Neuron (in vitro differentiated cells): ENCODE measurements at regions not wholly inside any gene's neighbourhood (a gene's known extent, or its start where the extent isn't known, plus 50 kb on each side); places are given as distances from the start of the nearest gene placed in this dataset.

Source experiments
- H2AFZ ChIP-seq: one replicate; pipeline ENCODE4 v1.6.1; 2013; ENCODE audit warnings: low read depth, mild to moderate bottlenecking, inconsistent platforms, low read length, moderate library complexity
- H3K27me3 ChIP-seq: one replicate; pipeline ENCODE4 v1.6.1; 2013; ENCODE audit warnings: low read length; ENCODE audit not compliant: insufficient read depth
- H3K36me3 ChIP-seq: one replicate; pipeline ENCODE4 v1.6.1; 2013; ENCODE audit warnings: low read length; ENCODE audit not compliant: insufficient read depth
- H3K4me1 ChIP-seq: one replicate; pipeline ENCODE4 v1.6.1; 2013; ENCODE audit warnings: low read length; ENCODE audit not compliant: insufficient read depth
- H3K4me3 ChIP-seq: 2 replicates; pipeline ENCODE4 v1.5.1; 2013; ENCODE audit warnings: mild to moderate bottlenecking, low read length, moderate library complexity
- H3K9me3 ChIP-seq: one replicate; pipeline ENCODE4 v1.6.1; 2013; ENCODE audit warnings: low read length

GRCh38 chr4:107269175-107269574 lies 233.1 kb upstream of the DKK2 start:
- H3K4me3 ChIP-seq, result no peak overlapping the region
- H3K4me1 ChIP-seq, result no peaks in the 10 kb centered on the region
- no peaks in the 10 kb centered on the region for H3K9me3 ChIP-seq
- H3K27me3 ChIP-seq, result no peaks in the 10 kb centered on the region
- H3K36me3 ChIP-seq, result no peaks in the 10 kb centered on the region
- no peak overlapping the region for H2AFZ ChIP-seq

GRCh38 chr4:107265859-107266258 lies 229.7 kb upstream of the DKK2 start:
- H3K36me3 ChIP-seq, result no peaks in the 10 kb centered on the region
- no peaks in the 10 kb centered on the region for H3K9me3 ChIP-seq
- H2AFZ ChIP-seq, result no peak overlapping the region
- no peak overlapping the region for H3K4me3 ChIP-seq
- H3K27me3 ChIP-seq, result no peaks in the 10 kb centered on the region
- H3K4me1 ChIP-seq, result no peaks in the 10 kb centered on the region

GRCh38 chr4:107261241-107261874 lies 225.2 kb upstream of the DKK2 start:
- H3K27me3 ChIP-seq, result no peaks in the 10 kb centered on the region
- H3K36me3 ChIP-seq, result no peaks in the 10 kb centered on the region
- no peak overlapping the region for H3K4me3 ChIP-seq
- H3K4me1 ChIP-seq, result no peaks in the 10 kb centered on the region
- H3K9me3 ChIP-seq, result no peaks in the 10 kb centered on the region
- H2AFZ ChIP-seq, result no peak overlapping the region

- Histone ChIP-seq H3K36me3 (no peaks in the 10 kb centered on the region), H3K4me3 (no peak overlapping the region), H3K27me3 (no peaks in the 10 kb centered on the region), H2AFZ (no peak overlapping the region), H3K9me3 (no peaks in the 10 kb centered on the region), H3K4me1 (no peaks in the 10 kb centered on the region)
These were observed 222.2 kb upstream of the DKK2 start for GRCh38 chr4:107258359-107258758.

- Histone ChIP-seq H3K36me3 (no peaks in the 10 kb centered on the region), H3K4me3 (no peak overlapping the region), H3K27me3 (no peaks in the 10 kb centered on the region), H3K9me3 (no peaks in the 10 kb centered on the region), H3K4me1 (peaks cover 2% of the 10 kb centered on the region), H2AFZ (no peak overlapping the region)
These were observed 219.5 kb upstream of the DKK2 start for GRCh38 chr4:107255596-107255995.

GRCh38 chr4:107255114-107255513 lies 219.0 kb upstream of the DKK2 start:
- no peaks in the 10 kb centered on the region for H3K36me3 ChIP-seq
- no peaks in the 10 kb centered on the region for H3K9me3 ChIP-seq

GRCh38 chr4:107253579-107254068 lies 217.5 kb upstream of the DKK2 start:
- no peak overlapping the region for H2AFZ ChIP-seq
- H3K4me3 ChIP-seq, result no peak overlapping the region
- no peaks in the 10 kb centered on the region for H3K27me3 ChIP-seq
- no peaks in the 10 kb centered on the region for H3K36me3 ChIP-seq
- H3K9me3 ChIP-seq, result no peaks in the 10 kb centered on the region
- H3K4me1 ChIP-seq, result peaks cover 2% of the 10 kb centered on the region

More at GRCh38 chr4:107255114-107255513, 219.0 kb upstream of the DKK2 start:
- Histone ChIP-seq H3K4me1 (peaks cover 2% of the 10 kb centered on the region), H3K27me3 (no peaks in the 10 kb centered on the region), H3K4me3 (no peak overlapping the region), H2AFZ (no peak overlapping the region)

- H3K4me1 ChIP-seq, result peaks cover 2% of the 10 kb centered on the region
- no peaks in the 10 kb centered on the region for H3K9me3 ChIP-seq
- H3K36me3 ChIP-seq, result no peaks in the 10 kb centered on the region
- no peak overlapping the region for H3K4me3 ChIP-seq
- no peaks in the 10 kb centered on the region for H3K27me3 ChIP-seq
- no peak overlapping the region for H2AFZ ChIP-seq
These were observed 217.0 kb upstream of the DKK2 start for GRCh38 chr4:107253090-107253489.

- no peaks in the 10 kb centered on the region for H3K27me3 ChIP-seq
- H2AFZ ChIP-seq, result no peak overlapping the region
- H3K4me1 ChIP-seq, result peaks cover 2% of the 10 kb centered on the region
- H3K9me3 ChIP-seq, result no peaks in the 10 kb centered on the region
- H3K4me3 ChIP-seq, result no peak overlapping the region
- H3K36me3 ChIP-seq, result no peaks in the 10 kb centered on the region
These were observed 216.5 kb upstream of the DKK2 start for GRCh38 chr4:107252571-107252970.

GRCh38 chr4:107248571-107248970 lies 212.5 kb upstream of the DKK2 start:
- H3K9me3 ChIP-seq, result no peaks in the 10 kb centered on the region
- no peak overlapping the region for H3K4me3 ChIP-seq
- H3K36me3 ChIP-seq, result no peaks in the 10 kb centered on the region
- no peak overlapping the region for H2AFZ ChIP-seq
- peaks cover 2% of the 10 kb centered on the region for H3K4me1 ChIP-seq
- H3K27me3 ChIP-seq, result no peaks in the 10 kb centered on the region

- H3K27me3 ChIP-seq, result no peaks in the 10 kb centered on the region
- H3K4me1 ChIP-seq, result peaks cover 3% of the 10 kb centered on the region
These were observed 211.6 kb upstream of the DKK2 start for GRCh38 chr4:107247738-107248137.

GRCh38 chr4:107246761-107247160 lies 210.6 kb upstream of the DKK2 start:
- Histone ChIP-seq H3K4me3 (no peak overlapping the region), H3K4me1 (peaks cover 4% of the 10 kb centered on the region), H3K36me3 (no peaks in the 10 kb centered on the region), H3K9me3 (no peaks in the 10 kb centered on the region), H3K27me3 (no peaks in the 10 kb centered on the region), H2AFZ (no peak overlapping the region)

More at GRCh38 chr4:107247738-107248137, 211.6 kb upstream of the DKK2 start:
- H3K9me3 ChIP-seq, result no peaks in the 10 kb centered on the region
- no peak overlapping the region for H3K4me3 ChIP-seq
- H3K36me3 ChIP-seq, result no peaks in the 10 kb centered on the region
- no peak overlapping the region for H2AFZ ChIP-seq

- no peak overlapping the region for H2AFZ ChIP-seq
- no peaks in the 10 kb centered on the region for H3K36me3 ChIP-seq
- no peaks in the 10 kb centered on the region for H3K9me3 ChIP-seq
- H3K4me1 ChIP-seq, result peaks cover 4% of the 10 kb centered on the region
- H3K4me3 ChIP-seq, result no peak overlapping the region
- no peaks in the 10 kb centered on the region for H3K27me3 ChIP-seq
These were observed 207.1 kb upstream of the DKK2 start for GRCh38 chr4:107243141-107243781.
